SU-DHL-6 (cell line): ENCODE measurements at regions not wholly inside any gene's neighbourhood (a gene's known extent, or its start where the extent isn't known, plus 50 kb on each side); places are given as distances from the start of the nearest gene placed in this dataset.

Source experiments
- H2AFZ ChIP-seq: fragments of 200-600 bp; sonication (generic); 2 replicates; pipeline ENCODE4 v1.6.1; 2014; ENCODE audit warnings: low read depth, mild to moderate bottlenecking, moderate library complexity, mixed read lengths, antibody characterized with exemption, low read length; ENCODE audit not compliant: severe bottlenecking
- H3F3A ChIP-seq: fragments of 200-600 bp; shearing (Covaris generic); 2 replicates; pipeline ENCODE4 v1.6.0; 2016; ENCODE audit warnings: antibody characterized with exemption, mild to moderate bottlenecking; ENCODE audit not compliant: insufficient read depth
- H3K27ac ChIP-seq: fragments of 200-600 bp; sonication (generic); 2 replicates; pipeline ENCODE4 v1.5.1; 2016; ENCODE audit warnings: low read depth, mild to moderate bottlenecking, low read length, moderate library complexity, mixed read lengths
- H3K27me3 ChIP-seq: fragments of 200-600 bp; sonication (generic), shearing (Covaris generic); 2 replicates; pipeline ENCODE4 v1.6.0; 2014; ENCODE audit warnings: mild to moderate bottlenecking, low read length
- H3K36me3 ChIP-seq: fragments of 200-600 bp; sonication (generic); 2 replicates; pipeline ENCODE4 v1.6.1; 2014; ENCODE audit warnings: mild to moderate bottlenecking, low read length, mixed read lengths
- H3K4me2 ChIP-seq: fragments of 300-600, 200-600 bp; shearing (Covaris generic), sonication (generic); 2 replicates; pipeline ENCODE4 v1.6.0; 2014; ENCODE audit warnings: low read length, low read depth, mild to moderate bottlenecking; ENCODE audit not compliant: poor library complexity, severe bottlenecking
- H3K4me3 ChIP-seq: fragments of 200-600 bp; sonication (generic); 2 replicates; pipeline ENCODE4 v1.5.1; 2014; ENCODE audit warnings: antibody characterized with exemption, low read length, mild to moderate bottlenecking, mixed read lengths; ENCODE audit not compliant: insufficient read depth, poor library complexity, severe bottlenecking
- H3K79me2 ChIP-seq: fragments of 200-600 bp; sonication (generic); 2 replicates; pipeline ENCODE4 v1.6.1; 2014; ENCODE audit warnings: mild to moderate bottlenecking, low read length, moderate library complexity; ENCODE audit not compliant: insufficient read depth
- H3K9ac ChIP-seq: fragments of 200-600 bp; sonication (generic); 2 replicates; pipeline ENCODE4 v1.7.0; 2014; ENCODE audit warnings: mild to moderate bottlenecking, low read length
- H3K9me2 ChIP-seq: fragments of 200-600 bp; sonication (generic); replicated peaks from 2 replicates; pipeline ENCODE4 v1.6.1; 2014; ENCODE audit warnings: low read length; ENCODE audit not compliant: insufficient read depth
- H3K9me3 ChIP-seq: fragments of 200-600 bp; sonication (generic); 2 replicates; pipeline ENCODE4 v1.6.1; 2014; ENCODE audit warnings: low read length, mixed read lengths; ENCODE audit not compliant: insufficient read depth
- H4K20me1 ChIP-seq: fragments of 200-600 bp; sonication (generic); 2 replicates; pipeline ENCODE4 v1.6.1; 2014; ENCODE audit warnings: low read depth, mild to moderate bottlenecking, antibody characterized with exemption, low read length, moderate library complexity, mixed read lengths
- CTCF ChIP-seq: fragments of 200-600 bp; sonication (generic); IDR thresholded peaks from one replicate; pipeline ENCODE4 v1.5.1; 2017; ENCODE audit warnings: antibody characterized with exemption, mild to moderate bottlenecking, low read length, moderate library complexity; ENCODE audit not compliant: insufficient read depth, poor library complexity, severe bottlenecking
- EZH2phosphoT487 ChIP-seq: fragments of 200-600 bp; sonication (generic), shearing (Covaris generic); conservative IDR thresholded peaks from 2 replicates; pipeline ENCODE4 v1.6.1; 2018; ENCODE audit warnings: mild to moderate bottlenecking, antibody characterized with exemption, low read length, moderate library complexity, mixed read lengths

GRCh38 chr16:86306011-86306644 lies 204.2 kb upstream of the FOXF1 start:
- TF ChIP-seq EZH2phosphoT487 (no peak), CTCF (no peak)
- Histone ChIP-seq H3K27ac (no peak overlapping the region), H3K36me3 (no peaks in the 10 kb centered on the region), H2AFZ (no peak overlapping the region), H3K9me3 (no peaks in the 10 kb centered on the region), H4K20me1 (no peaks in the 10 kb centered on the region), H3K79me2 (no peaks in the 10 kb centered on the region), H3K9me2 (no peaks in the 10 kb centered on the region), H3F3A (no peaks in the 10 kb centered on the region), H3K27me3 (no peaks in the 10 kb centered on the region), H3K4me3 (no peak overlapping the region), H3K4me2 (no peak overlapping the region), H3K9ac (no peak overlapping the region)

DNA sequence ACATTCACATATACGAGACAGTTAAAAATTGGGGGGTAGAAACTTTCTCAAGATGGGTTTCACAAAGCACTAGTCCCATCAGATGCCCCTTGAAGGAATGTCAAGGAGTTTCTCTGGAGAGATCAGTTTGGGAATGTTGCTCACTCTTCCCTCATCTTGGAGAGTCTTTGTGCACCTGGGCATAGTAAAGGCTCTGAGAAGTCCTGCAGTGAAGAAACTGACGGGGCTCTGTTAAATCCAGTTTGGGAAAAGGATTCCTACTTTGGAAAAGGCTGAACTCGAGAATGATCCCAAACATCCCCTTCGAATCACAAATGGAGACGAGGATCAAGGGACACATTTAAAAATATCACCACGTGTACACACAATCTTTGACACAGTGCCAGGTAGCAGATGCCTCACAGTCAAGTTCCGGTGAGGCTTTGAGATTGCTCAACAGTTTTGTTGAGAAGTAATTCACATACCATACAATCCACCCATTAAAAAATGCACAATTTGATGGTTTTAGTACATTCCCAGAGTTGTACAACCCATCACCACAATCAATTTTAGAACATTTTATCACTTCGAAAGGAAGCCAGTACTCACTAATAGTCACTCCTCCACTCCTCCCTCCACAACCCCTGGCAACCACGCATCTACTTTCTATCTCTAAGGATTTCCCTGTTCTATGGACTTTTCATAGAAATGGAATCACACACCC lies 203.4 kb upstream of the FOXF1 start:
- H3K9me2 ChIP-seq = no peaks in the 10 kb centered on the region
- H3F3A ChIP-seq = no peaks in the 10 kb centered on the region
- H3K4me2 ChIP-seq = no peak overlapping the region
- H3K9me3 ChIP-seq = no peaks in the 10 kb centered on the region
- no peaks in the 10 kb centered on the region for H3K79me2 ChIP-seq
- H3K4me3 ChIP-seq = no peak overlapping the region
- H4K20me1 ChIP-seq = no peaks in the 10 kb centered on the region
- no peaks in the 10 kb centered on the region for H3K36me3 ChIP-seq
- no peak overlapping the region for H3K27ac ChIP-seq
- H2AFZ ChIP-seq = no peak overlapping the region
- no peak overlapping the region for H3K9ac ChIP-seq
- no peaks in the 10 kb centered on the region for H3K27me3 ChIP-seq
- TF ChIP-seq CTCF = no peak
- no peak for TF ChIP-seq EZH2phosphoT487

- H3K9me2 ChIP-seq = no peaks in the 10 kb centered on the region
- H3K4me3 ChIP-seq = no peak overlapping the region
- TF ChIP-seq CTCF = no peak
- TF ChIP-seq EZH2phosphoT487 = no peak
- H3K9ac ChIP-seq = no peak overlapping the region
- H3K27ac ChIP-seq = no peak overlapping the region
- no peaks in the 10 kb centered on the region for H3F3A ChIP-seq
- no peaks in the 10 kb centered on the region for H3K9me3 ChIP-seq
- H3K79me2 ChIP-seq = no peaks in the 10 kb centered on the region
- H3K4me2 ChIP-seq = no peak overlapping the region
- no peaks in the 10 kb centered on the region for H3K36me3 ChIP-seq
- H2AFZ ChIP-seq = no peak overlapping the region
- no peaks in the 10 kb centered on the region for H3K27me3 ChIP-seq
- no peaks in the 10 kb centered on the region for H4K20me1 ChIP-seq
These were observed 202.8 kb upstream of the FOXF1 start for GRCh38 chr16:86307514-86307903.
